Fibroblast of lung (primary cell): ENCODE measurements at regions not wholly inside any gene's neighbourhood (a gene's known extent, or its start where the extent isn't known, plus 50 kb on each side); places are given as distances from the start of the nearest gene placed in this dataset.

Source experiments
- EZH2 ChIP-seq: IDR thresholded peaks from 2 replicates; pipeline ENCODE4 v1.5.1; 2012; ENCODE audit warnings: low read length, control low read depth, mild to moderate bottlenecking; ENCODE audit errors: missing control alignments
- TF ChIP-seq, protein P1 (sequence below), 2 donors: IDR thresholded peaks in 1 of 2; conservative IDR thresholded peaks in 1 of 2; 1 replicate in 1 of 2; 2 replicates in 1 of 2; pipeline ENCODE4 v1.5.1; 2011 to 2012; ENCODE audit warnings: low read length in 2 of 2, control low read depth in 1 of 2, inconsistent platforms in 1 of 2, low read depth in 1 of 2, mild to moderate bottlenecking in 1 of 2

- TF ChIP-seq, protein P1, sequence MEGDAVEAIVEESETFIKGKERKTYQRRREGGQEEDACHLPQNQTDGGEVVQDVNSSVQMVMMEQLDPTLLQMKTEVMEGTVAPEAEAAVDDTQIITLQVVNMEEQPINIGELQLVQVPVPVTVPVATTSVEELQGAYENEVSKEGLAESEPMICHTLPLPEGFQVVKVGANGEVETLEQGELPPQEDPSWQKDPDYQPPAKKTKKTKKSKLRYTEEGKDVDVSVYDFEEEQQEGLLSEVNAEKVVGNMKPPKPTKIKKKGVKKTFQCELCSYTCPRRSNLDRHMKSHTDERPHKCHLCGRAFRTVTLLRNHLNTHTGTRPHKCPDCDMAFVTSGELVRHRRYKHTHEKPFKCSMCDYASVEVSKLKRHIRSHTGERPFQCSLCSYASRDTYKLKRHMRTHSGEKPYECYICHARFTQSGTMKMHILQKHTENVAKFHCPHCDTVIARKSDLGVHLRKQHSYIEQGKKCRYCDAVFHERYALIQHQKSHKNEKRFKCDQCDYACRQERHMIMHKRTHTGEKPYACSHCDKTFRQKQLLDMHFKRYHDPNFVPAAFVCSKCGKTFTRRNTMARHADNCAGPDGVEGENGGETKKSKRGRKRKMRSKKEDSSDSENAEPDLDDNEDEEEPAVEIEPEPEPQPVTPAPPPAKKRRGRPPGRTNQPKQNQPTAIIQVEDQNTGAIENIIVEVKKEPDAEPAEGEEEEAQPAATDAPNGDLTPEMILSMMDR (conservative IDR thresholded peaks at IDR 0.05 in 1 of 2, IDR thresholded peaks at IDR 0.05 in 1 of 2; ENCODE audit: low read depth in 1 of 2, low read length in 2 of 2) = no peak
- TF ChIP-seq EZH2 = no peak
These were observed 248.0 kb downstream of the RFC3 start for GRCh38 chr13:34065928-34066327.
